HG03469 (cell line): ENCODE measurements at regions not wholly inside any gene's neighbourhood (a gene's known extent, or its start where the extent isn't known, plus 50 kb on each side); places are given as distances from the start of the nearest gene placed in this dataset.
A peak's percentile ranks its signal among the peaks of the same experiment; 100 is the strongest.

ENCODE experiments used
- ATAC-seq: cut with Tn5 transposase; IDR thresholded peaks from one replicate; pipeline ENCODE4 v1.9.1; 2021; ENCODE audit warnings: mild to moderate bottlenecking, moderate library complexity, moderate number of reproducible peaks; ENCODE audit not compliant: unreplicated experiment

DNA sequence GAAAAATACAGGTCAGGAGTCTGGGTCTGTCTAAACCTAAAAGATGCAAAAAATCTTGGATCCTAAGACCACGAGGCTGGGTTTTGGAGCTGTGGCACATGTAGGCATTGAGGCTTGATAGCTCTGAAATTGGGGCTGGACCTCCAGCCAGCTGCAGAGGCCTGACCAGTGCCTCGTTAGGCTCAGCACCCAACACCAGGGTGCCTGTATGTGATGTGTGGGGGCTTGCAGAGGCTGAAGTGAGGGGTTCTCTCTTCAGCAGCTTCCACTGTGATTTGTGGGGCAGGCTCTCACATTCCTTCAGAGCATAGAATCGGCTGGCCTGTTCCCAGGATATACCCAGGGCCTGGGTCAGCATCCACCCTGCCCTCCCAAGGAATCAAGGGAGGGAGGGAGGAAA, 247.8 kb downstream of the BUB3 start:
- no peak for ATAC-seq

DNA sequence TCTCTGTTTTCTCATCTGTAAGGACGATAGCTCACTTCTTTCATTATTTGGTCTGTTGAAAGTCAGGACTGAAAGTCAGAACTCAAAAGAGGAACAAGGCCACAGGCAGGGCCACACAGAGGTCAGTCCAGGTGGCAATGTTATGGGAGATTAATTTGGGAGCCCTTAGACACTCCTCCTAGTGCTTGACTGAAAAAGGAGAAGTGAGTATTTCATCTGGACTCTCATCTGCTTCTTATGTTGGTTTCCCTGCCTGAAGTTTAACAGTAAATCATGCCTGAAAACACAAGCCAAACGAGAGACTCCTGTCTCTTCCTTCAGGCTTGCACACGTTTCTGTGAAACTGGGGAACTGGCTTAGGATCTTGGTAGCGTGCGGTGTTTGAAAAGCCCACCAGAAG, 248.5 kb downstream of the BUB3 start:
- peak; percentile 53 for ATAC-seq

DNA sequence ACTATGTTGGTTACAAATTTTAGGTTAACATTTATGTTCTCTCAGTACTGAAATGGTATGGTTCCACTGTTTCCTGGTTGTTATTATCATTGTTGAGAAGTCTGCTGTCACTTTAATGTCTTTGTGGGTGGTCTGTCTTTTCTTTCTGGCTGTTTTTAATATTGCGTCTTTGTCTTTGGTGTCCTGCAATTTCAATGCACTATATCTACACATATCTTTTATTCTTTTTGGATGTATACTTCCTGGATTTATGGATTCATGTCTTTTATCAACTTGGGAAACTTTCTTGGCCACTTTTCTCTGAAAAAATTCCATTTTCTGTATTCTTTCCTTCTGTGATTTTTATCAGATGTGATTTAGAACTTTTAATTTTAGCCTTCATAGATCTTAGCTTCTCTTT, 250.2 kb downstream of the BUB3 start:
- no peak for ATAC-seq

DNA sequence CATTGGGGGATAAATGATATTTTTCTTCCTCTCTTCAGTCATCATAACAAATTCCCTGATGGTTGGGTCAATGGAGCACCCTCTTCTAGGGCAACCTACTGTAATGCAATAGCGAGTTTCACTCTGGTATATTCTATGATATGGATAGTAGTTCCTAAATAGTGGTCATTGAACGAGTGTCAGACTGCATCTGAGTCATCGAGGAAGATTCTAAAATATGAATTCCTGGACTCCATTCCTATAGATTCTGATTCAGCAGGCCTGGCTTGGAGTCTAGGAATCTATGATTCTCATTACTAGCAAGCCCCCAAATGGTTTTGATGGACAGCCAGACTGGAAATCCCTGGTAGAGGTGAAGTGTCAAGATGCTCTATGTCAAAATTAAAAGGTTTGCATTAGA, 254.5 kb downstream of the BUB3 start:
- no peak for ATAC-seq

- ATAC-seq: no peak
Observed at GRCh38 chr10:123409426-123409825, 255.2 kb downstream of the BUB3 start.

DNA sequence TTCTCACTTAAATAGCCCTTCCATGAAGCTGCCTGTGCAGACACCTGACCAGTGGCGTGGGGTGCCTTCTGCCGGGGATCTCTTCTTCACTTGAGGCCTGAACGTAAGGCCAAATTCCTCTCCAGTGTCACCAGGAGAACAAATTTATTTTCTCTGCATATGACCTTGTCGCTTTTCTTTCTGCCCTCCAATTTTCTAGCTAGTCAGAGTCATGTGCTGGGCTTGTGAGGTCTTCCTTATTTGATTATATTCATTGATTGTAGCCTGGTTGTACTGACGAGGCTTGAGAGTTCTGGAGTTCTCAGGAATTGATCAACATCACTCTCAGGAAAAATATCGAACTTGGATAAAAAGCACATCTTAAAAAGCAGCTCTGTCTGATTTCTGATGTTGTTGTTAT, 255.7 kb downstream of the BUB3 start:
- no peak for ATAC-seq

GRCh38 chr10:123413353-123413752, 252.8 kb upstream of the GPR26 start:
- ATAC-seq: no peak

DNA sequence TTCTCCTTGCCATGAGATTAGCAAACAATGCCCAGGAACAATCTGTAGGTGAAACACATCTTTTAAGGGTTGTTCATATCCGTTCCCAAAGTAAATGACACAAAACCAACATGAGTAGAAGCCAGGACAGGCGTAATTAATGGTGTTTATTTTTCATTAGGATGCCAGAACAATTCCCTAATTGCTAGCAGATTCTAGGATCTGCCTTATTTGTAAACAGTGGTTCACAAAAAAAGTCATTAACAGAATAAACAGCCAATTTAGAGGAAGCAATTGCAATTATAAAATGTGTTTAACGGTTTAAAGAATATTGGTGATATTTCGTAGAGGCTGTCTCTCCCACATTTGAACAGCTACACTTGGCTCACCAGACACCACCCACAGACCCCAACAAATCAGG, 250.6 kb upstream of the GPR26 start:
- ATAC-seq: no peak

DNA sequence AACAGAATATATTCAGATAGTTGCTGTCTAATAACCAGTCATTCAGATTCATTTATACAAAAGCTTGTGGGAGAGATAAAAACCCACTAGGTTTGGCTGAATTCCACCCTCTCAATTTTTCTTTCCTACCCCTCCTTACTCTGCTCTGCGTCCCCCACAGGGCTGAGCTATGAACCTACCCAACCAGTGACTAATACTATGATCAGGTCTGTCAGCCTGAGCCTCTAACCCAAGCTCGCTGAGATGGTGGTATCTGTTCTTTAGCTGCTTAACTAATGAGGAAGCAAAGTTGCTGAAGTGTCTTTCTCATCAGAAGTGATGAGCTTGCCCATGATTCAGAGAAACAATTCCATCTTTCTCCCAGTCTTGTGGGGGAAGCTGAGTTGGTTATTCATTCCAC, 248.7 kb upstream of the GPR26 start:
- no peak for ATAC-seq

DNA sequence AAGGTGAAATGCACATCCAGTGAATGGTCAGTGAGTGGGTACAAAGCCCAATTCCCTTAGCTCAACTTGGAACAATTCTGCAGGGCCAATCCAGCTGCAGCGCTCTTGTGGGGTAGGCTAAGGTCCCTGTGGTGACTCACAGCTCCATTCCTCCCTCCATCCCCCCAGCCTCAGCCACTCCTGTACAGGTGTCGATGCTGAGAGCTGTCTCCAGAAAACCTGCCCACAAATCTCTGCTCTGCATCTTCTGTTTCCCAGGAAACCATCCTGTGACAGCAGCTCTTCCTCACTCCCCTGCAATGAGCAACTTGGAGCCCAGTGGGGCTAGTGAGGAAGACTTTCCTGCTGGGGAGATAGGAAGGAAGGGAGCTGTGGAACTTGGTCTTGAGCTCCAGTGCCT, 244.7 kb upstream of the GPR26 start:
- ATAC-seq: no peak

GRCh38 chr10:123422261-123422660, 243.9 kb upstream of the GPR26 start:
- no peak for ATAC-seq

DNA sequence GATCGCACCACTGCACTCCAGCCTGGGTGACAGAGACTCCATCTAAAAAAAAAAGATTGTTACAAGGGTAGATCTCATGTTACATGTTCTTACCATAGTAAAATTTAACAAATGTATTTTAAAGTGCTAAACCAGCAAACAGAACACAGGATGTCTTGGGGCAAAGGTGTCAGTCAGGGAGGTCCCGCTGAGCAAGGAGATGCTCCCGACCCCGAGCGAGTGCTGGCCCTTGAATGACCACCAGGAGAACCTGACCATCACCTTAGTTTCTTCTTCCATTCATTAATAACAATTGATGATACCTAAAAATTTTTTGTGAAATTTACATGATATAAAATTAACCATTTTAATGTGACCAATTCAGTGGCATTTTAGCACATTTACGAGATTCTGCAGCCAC, 241.6 kb upstream of the GPR26 start:
- ATAC-seq: no peak

GRCh38 chr10:123425680-123426079, 240.5 kb upstream of the GPR26 start:
- no peak for ATAC-seq

GRCh38 chr10:123427165-123427786, 238.9 kb upstream of the GPR26 start:
- ATAC-seq: no peak

DNA sequence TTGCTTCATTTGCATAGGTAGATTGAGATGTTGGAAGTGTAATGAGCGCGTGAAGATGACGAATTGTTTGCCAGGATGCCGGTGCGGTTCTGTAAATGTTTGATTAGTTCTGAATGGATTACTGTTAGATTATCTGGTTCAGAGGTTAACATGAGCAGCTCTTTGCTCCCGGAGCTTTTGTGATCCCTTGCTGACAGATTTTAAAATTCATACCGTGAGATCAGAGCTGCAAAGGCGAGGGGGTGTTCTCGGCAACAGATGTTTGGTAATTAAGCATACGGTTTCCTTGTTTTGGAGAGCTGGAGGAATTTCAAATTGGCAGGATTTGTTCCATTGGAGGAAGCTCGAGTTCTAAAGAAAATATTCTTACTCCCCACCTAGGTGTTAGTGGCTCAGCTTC, 237.8 kb upstream of the GPR26 start:
- ATAC-seq: no peak

DNA sequence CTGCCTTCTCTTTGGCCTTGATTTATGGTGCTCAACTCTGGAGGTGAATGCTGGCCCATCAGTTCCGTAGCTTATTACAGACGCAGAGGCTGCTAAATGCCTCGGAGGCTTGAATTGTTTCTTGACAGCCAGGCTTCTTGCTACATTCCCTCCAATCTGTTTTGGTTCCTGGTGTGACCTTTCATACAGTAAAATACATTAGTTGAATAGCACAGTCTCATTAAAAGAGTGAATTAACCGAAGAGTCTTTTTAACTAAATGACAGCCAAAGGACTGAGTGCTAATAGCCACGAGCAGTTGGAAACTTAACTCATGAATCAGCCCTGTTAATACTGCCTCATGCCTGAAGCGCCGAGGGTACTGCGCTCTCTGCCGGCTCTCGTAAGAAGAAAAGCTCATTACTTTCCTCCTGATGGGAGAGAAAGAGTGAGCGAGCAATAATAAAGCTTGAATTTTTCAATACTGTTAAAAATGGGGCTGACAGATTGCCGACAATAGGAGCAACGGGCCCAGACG, 236.4 kb upstream of the GPR26 start:
- no peak for ATAC-seq

DNA sequence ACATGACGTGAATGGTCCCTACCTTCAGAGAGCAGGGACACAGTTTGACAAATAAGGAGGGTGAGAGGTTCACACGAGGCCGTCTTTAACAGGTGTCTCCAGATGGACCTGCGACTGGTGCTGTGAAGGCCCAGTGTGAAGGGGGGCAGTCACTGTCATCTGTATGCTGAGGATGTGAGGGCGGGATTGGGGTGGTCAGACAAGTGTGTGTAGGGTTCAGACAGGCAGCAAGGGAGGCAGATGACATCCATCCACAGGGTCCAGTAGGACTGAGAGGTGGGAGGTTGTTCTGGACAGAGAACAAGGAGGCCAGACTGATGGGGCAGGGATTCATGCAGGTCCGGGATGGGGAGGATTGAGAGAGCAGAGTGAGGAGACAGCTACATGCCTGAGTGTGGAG, 232.6 kb upstream of the GPR26 start:
- no peak for ATAC-seq

DNA sequence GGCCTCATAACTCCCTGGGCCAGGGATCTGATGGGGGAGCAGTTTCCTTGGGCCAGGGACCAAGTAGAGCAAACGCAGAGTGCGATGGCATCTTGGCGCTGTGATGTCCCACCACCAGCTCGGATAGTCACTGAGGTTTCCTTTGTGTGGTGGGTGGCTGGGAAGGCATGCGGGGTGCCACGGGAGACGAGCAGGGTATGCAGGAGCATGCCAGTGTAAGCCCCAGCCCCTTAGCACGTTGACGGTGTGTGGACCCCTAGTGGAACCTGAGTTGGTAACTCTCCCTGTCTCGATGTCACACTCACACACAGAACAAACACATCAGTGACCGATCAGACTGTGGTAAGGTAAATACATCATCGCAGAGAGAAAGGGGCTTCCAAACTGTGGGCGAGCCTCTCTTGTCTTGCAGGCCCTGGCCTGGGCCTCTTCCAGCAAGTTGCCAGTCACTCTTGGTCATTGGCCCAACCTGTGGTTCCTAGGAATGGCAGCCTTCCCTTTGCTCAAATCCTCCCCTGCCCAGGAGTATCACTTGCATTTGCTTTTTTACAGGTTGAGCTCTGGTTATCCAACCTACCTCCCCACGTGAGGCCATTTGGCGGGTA, 231.6 kb upstream of the GPR26 start:
- no peak for ATAC-seq

- peak; percentile 92 for ATAC-seq
Observed at GRCh38 chr10:123442901-123443300, 223.3 kb upstream of the GPR26 start.

DNA sequence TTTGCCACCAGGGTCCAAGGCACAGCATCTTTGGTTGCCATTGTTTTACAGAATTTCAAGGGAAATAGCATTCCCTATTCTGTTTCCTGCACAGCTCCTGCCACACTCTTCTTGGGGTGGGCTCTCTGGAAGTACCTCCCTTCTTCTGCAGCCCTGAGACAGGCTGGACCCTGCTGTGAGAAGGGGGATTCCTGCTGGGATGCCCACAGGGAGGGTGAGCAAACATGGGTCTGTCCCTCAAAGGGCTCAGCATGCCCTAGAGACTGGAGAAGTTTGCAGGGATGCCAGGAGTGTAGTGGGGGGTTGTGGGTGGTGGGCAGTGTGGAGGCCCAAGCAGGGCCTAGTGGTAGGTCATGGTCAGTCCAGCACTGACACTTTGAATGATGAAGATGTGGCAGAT, 222.2 kb upstream of the GPR26 start:
- no peak for ATAC-seq

GRCh38 chr10:123445261-123445775, 220.8 kb upstream of the GPR26 start:
- ATAC-seq: no peak

DNA sequence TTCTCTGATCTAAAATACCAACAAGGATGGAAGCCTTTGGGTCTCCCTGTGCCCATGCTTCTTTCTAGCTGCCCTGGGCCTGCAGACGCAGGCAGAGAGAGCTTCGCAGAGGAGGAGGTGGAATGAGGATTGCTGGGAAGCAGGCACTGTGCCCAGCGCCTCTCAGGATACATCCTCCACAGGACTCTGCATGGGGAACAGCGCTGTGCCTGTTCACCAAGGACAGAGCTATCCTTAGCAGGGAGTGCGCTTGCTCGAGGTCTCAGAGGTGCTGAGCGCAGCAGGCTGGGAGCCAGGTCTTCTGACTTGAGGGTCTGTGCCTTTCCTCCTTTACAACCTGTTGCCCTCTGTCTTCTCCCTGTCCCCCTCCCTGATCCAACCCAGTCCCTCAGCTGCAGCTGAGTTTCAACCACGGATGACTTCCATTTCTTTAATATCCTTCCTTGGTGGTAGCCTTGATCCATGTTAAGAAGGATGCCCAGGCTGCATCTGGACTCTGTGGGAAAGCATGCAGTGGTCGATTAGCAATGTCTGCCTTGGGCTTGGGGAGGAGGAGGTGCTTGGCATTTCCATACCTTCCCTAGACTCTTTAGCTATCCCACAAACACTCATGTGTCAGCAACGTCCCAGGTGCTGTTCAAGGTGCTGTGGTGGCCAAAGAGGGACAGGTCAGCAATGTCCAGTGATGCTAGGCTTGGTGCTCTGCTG, 219.6 kb upstream of the GPR26 start:
- no peak for ATAC-seq
